Vagina (tissue), 2 donors: ENCODE measurements at regions not wholly inside any gene's neighbourhood (a gene's known extent, or its start where the extent isn't known, plus 50 kb on each side); places are given as distances from the start of the nearest gene placed in this dataset.
"Not testable (repeated sequence)": the region's sequence is repeated elsewhere in the genome, so short reads cannot be mapped to it uniquely, and the experiment has no call there.

Experiments used
- DNase-seq, 2 donors: peaks; one replicate each; pipeline ENCODE4 v3.0.0-alpha.2; 2017; ENCODE audit errors: extremely low spot score in 2 of 2
- H3K27ac ChIP-seq: fragments of 200-600 bp; sonication (generic); one replicate; pipeline ENCODE4 v1.5.1; 2019
- H3K27me3 ChIP-seq: fragments of 200-600 bp; sonication (generic); one replicate; pipeline ENCODE4 v1.5.1; 2019
- H3K36me3 ChIP-seq, 2 donors: fragments of 200-600 bp; sonication (generic); one replicate each; pipeline ENCODE4 v1.5.1; 2017 to 2019
- H3K4me1 ChIP-seq: fragments of 200-600 bp; sonication (generic); one replicate; pipeline ENCODE4 v1.5.1; 2019
- H3K4me3 ChIP-seq, 2 donors: fragments of 200-600 bp; sonication (generic); 1 replicate in 1 of 2; 2 replicates in 1 of 2; pipeline ENCODE4 v1.5.1; 2016 to 2019
- H3K9me3 ChIP-seq: fragments of 200-600 bp; sonication (generic); one replicate; pipeline ENCODE4 v1.5.1; 2019
- CTCF ChIP-seq, 3 experiments: fragments of 450-650 bp in 2 of 3; fragments of 200-600 bp in 1 of 3; sonication (generic) in 1 of 3; IDR thresholded peaks; one replicate each; pipeline ENCODE4 v1.5.1; 2017 to 2019; ENCODE audit warnings: antibody characterized with exemption in 3 of 3, mild to moderate bottlenecking in 2 of 3, moderate library complexity in 2 of 3
- POLR2A ChIP-seq, 2 donors: fragments of 450-650 bp; IDR thresholded peaks; one replicate each; pipeline ENCODE4 v1.6.1; 2017; ENCODE audit warnings: antibody characterized with exemption in 2 of 2, mild to moderate bottlenecking in 2 of 2, moderate library complexity in 2 of 2
- POLR2AphosphoS5 ChIP-seq, 2 donors: sonication (generic); formaldehyde crosslinking; IDR thresholded peaks; one replicate each; pipeline ENCODE4 v1.9.0; 2017; ENCODE audit warnings: antibody characterized with exemption in 2 of 2, mild to moderate bottlenecking in 2 of 2, low read depth in 1 of 2; ENCODE audit not compliant: insufficient read depth in 1 of 2
- intact Hi-C: fragments of 100-400 bp; cut with DNase I; formaldehyde crosslinking; loops from one replicate; pipeline ENCODE4 v1.15.1; 2023

- intact Hi-C loops = not testable (repeated sequence)
Measured at GRCh38 chrX:31014474-31014873, 57.4 kb downstream of the FTHL17 start.

GRCh38 chrX:31012509-31013025, 59.3 kb downstream of the FTHL17 start:
- Histone ChIP-seq H3K27me3 (no peaks in the 10 kb centered on the region), H3K36me3 (no peaks in the 10 kb centered on the region), H3K27ac (no peak overlapping the region), H3K4me3 (no peak overlapping the region), H3K9me3 (no peaks in the 10 kb centered on the region), H3K4me1 (no peaks in the 10 kb centered on the region)
- no peak for DNase-seq
- intact Hi-C loops = no loop called here
- no peak for TF ChIP-seq POLR2A (IDR thresholded peaks at IDR 0.05)
- TF ChIP-seq POLR2AphosphoS5 (IDR thresholded peaks at IDR 0.05; ENCODE audit: insufficient read depth in 1 of 2, low read depth in 1 of 2) = no peak
- TF ChIP-seq CTCF (IDR thresholded peaks at IDR 0.05) = no peak

More at GRCh38 chrX:31014474-31014873, 57.4 kb downstream of the FTHL17 start:
- DNase-seq, H3K9me3 ChIP-seq, H3K27me3 ChIP-seq, H3K4me1 ChIP-seq, H3K4me3 ChIP-seq, H3K27ac ChIP-seq, H3K36me3 ChIP-seq: not testable (repeated sequence)

- Histone ChIP-seq H3K27ac (no peak overlapping the region), H3K27me3 (no peaks in the 10 kb centered on the region), H3K4me3 (no peak overlapping the region), H3K36me3 (no peaks in the 10 kb centered on the region), H3K4me1 (no peaks in the 10 kb centered on the region), H3K9me3 (no peaks in the 10 kb centered on the region)
- intact Hi-C loops = loop anchor here (10.0 kb wide), 1 partner anchor 1313 kb away; no protein-coding TSS in a partner anchor
- DNase-seq = no peak
- TF ChIP-seq CTCF (IDR thresholded peaks at IDR 0.05) (no peak), POLR2A (IDR thresholded peaks at IDR 0.05) (no peak), POLR2AphosphoS5 (IDR thresholded peaks at IDR 0.05; ENCODE audit: insufficient read depth in 1 of 2, low read depth in 1 of 2) (no peak)
Measured at GRCh38 chrX:31007321-31007720, 64.5 kb downstream of the FTHL17 start.

GRCh38 chrX:31006027-31006426, 65.8 kb downstream of the FTHL17 start:
- H3K27ac ChIP-seq = no peak overlapping the region

GRCh38 chrX:30997411-30997810, 74.4 kb downstream of the FTHL17 start:
- no peak for DNase-seq
- Histone ChIP-seq H3K27me3 (no peaks in the 10 kb centered on the region), H3K4me1 (no peaks in the 10 kb centered on the region), H3K36me3 (no peaks in the 10 kb centered on the region), H3K4me3 (no peak overlapping the region), H3K9me3 (no peaks in the 10 kb centered on the region), H3K27ac (no peak overlapping the region)
- TF ChIP-seq POLR2A (IDR thresholded peaks at IDR 0.05) = no peak
- no peak for TF ChIP-seq CTCF (IDR thresholded peaks at IDR 0.05)
- TF ChIP-seq POLR2AphosphoS5 (IDR thresholded peaks at IDR 0.05; ENCODE audit: insufficient read depth in 1 of 2, low read depth in 1 of 2) = no peak
- intact Hi-C loops = no loop called here

More at GRCh38 chrX:31006027-31006426, 65.8 kb downstream of the FTHL17 start:
- no peak for TF ChIP-seq POLR2AphosphoS5 (IDR thresholded peaks at IDR 0.05; ENCODE audit: insufficient read depth in 1 of 2, low read depth in 1 of 2)
- TF ChIP-seq POLR2A (IDR thresholded peaks at IDR 0.05) = no peak
- TF ChIP-seq CTCF (IDR thresholded peaks at IDR 0.05) = no peak
- no peak for DNase-seq
- Histone ChIP-seq H3K9me3 (no peaks in the 10 kb centered on the region), H3K36me3 (no peaks in the 10 kb centered on the region), H3K4me1 (no peaks in the 10 kb centered on the region), H3K4me3 (no peak overlapping the region), H3K27me3 (no peaks in the 10 kb centered on the region)
- intact Hi-C loops = loop anchor here (10.0 kb wide), 1 partner anchor 1311 kb away; no protein-coding TSS in a partner anchor
